Natural killer cell (primary cell): ENCODE measurements at regions not wholly inside any gene's neighbourhood (a gene's known extent, or its start where the extent isn't known, plus 50 kb on each side); places are given as distances from the start of the nearest gene placed in this dataset.

Experiments
- ATAC-seq, 3 donors: fragments of 150-1000 bp in 2 of 3; fragments of 200-7000 bp in 1 of 3; cut with Tn5 transposase; 1 replicate in 1 of 3; 2 replicates in 2 of 3; pipeline ENCODE4 v1.10.0; 2021; ENCODE audit warnings: mild to moderate bottlenecking in 2 of 3, moderate library complexity in 2 of 3
- DNase-seq, 2 donors: peaks; one replicate each; pipeline versions ENCODE4 v3.0.0 to v3.0.0-alpha.2; 2013 to 2021; ENCODE audit warnings: mixed read lengths in 1 of 2
- H3K27ac ChIP-seq: one replicate; pipeline ENCODE4 v1.5.1; 2013; ENCODE audit warnings: mild to moderate bottlenecking, low read length
- H3K27me3 ChIP-seq: one replicate; pipeline ENCODE4 v1.6.1; 2013; ENCODE audit warnings: low read length; ENCODE audit not compliant: control insufficient read depth, insufficient read depth
- H3K36me3 ChIP-seq: one replicate; pipeline ENCODE4 v1.6.1; 2013; ENCODE audit warnings: low read length; ENCODE audit not compliant: control insufficient read depth, insufficient read depth
- H3K4me1 ChIP-seq: one replicate; pipeline ENCODE4 v1.6.1; 2013; ENCODE audit warnings: low read length; ENCODE audit not compliant: control insufficient read depth, insufficient read depth
- H3K4me3 ChIP-seq: one replicate; pipeline ENCODE4 v1.5.1; 2013; ENCODE audit warnings: low read length
- H3K9me3 ChIP-seq: one replicate; pipeline ENCODE4 v1.6.1; 2013; ENCODE audit warnings: low read length; ENCODE audit not compliant: control insufficient read depth, insufficient read depth
- H3K27ac Mint-ChIP-seq, 2 donors: one replicate each; pipeline ENCODE4 v1.8.0; 2022; ENCODE audit warnings: mild to moderate bottlenecking in 2 of 2, mixed read lengths in 2 of 2, moderate library complexity in 1 of 2
- H3K27me3 Mint-ChIP-seq, 2 donors: one replicate each; pipeline ENCODE4 v1.8.0; 2022; ENCODE audit warnings: low read depth in 2 of 2, mixed read lengths in 2 of 2
- H3K36me3 Mint-ChIP-seq: one replicate; pipeline ENCODE4 v1.8.0; 2022; ENCODE audit warnings: mixed read lengths
- H3K4me1 Mint-ChIP-seq, 2 donors: one replicate each; pipeline ENCODE4 v1.8.0; 2022; ENCODE audit warnings: mixed read lengths in 2 of 2
- H3K4me3 Mint-ChIP-seq: one replicate; pipeline ENCODE4 v1.8.0; 2022; ENCODE audit warnings: mild to moderate bottlenecking, moderate library complexity, mixed read lengths
- H3K9me3 Mint-ChIP-seq, 2 donors: one replicate each; pipeline ENCODE4 v1.8.0; 2022; ENCODE audit warnings: mixed read lengths in 2 of 2
- WGBS: methylation state at CpG from one replicate; pipeline ENCODE4 v1.1.7; 2013; ENCODE audit warnings: missing lambda C conversion rate; ENCODE audit not compliant: insufficient coverage; 5-methylcytosine and 5-hydroxymethylcytosine counted together
- intact Hi-C: fragments of 100-400 bp; cut with micrococcal nuclease; formaldehyde crosslinking; loops from one replicate; pipeline ENCODE4 v1.14.2; 2022
- TF ChIP-seq, protein P1 (sequence below): fragments of 200-600 bp; IDR thresholded peaks from one replicate; pipeline ENCODE4 v1.8.0; 2022; ENCODE audit warnings: antibody characterized with exemption

DNA sequence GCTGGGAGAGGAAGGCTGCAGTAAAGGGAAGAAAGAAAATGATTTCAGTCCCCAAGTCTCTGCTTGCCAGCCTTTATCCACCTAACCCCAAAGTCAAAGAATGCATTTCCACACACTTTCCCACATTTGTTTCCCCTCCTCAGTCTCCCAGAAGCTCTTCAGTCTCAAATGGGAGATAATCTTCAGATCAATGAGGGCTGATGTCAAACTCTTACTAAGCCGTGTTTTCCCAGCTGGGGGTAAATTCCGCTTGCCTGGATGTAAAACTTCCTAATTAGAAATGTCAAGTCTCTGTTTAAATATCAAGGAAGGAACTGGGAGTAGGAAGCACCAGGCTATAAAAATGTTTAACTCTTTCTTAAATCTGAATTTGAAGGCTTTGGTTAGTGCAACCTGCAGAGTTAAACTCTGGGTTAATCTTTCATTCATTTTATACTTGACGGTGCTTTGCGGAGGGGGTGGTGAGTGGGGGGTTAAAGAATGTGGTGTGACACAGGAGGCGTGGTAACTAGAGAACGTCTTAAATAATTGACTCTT is 601.4 kb upstream of the ACTRT1 start:
- no peak overlapping the region for H3K27ac ChIP-seq
- intact Hi-C loops: no loop called here
- no peak for ATAC-seq
- H3K9me3 ChIP-seq: peaks cover 2% of the 10 kb centered on the region
- Mint-ChIP-seq H3K9me3 (peaks cover 0 to 3% of the 10 kb centered on the region in 2 donors), H3K36me3 (no peaks in the 10 kb centered on the region), H3K27ac (no peak overlapping the region), H3K4me1 (no peaks in the 10 kb centered on the region), H3K27me3 (no peaks in the 10 kb centered on the region), H3K4me3 (no peak overlapping the region)
- H3K36me3 ChIP-seq: no peaks in the 10 kb centered on the region
- no peaks in the 10 kb centered on the region for H3K4me1 ChIP-seq
- TF ChIP-seq, protein P1, sequence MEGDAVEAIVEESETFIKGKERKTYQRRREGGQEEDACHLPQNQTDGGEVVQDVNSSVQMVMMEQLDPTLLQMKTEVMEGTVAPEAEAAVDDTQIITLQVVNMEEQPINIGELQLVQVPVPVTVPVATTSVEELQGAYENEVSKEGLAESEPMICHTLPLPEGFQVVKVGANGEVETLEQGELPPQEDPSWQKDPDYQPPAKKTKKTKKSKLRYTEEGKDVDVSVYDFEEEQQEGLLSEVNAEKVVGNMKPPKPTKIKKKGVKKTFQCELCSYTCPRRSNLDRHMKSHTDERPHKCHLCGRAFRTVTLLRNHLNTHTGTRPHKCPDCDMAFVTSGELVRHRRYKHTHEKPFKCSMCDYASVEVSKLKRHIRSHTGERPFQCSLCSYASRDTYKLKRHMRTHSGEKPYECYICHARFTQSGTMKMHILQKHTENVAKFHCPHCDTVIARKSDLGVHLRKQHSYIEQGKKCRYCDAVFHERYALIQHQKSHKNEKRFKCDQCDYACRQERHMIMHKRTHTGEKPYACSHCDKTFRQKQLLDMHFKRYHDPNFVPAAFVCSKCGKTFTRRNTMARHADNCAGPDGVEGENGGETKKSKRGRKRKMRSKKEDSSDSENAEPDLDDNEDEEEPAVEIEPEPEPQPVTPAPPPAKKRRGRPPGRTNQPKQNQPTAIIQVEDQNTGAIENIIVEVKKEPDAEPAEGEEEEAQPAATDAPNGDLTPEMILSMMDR: no peak
- 55% methylated on average over 4 of the region's 6 CpGs for WGBS
- DNase-seq: no peak
- H3K4me3 ChIP-seq: no peak overlapping the region
- H3K27me3 ChIP-seq: no peaks in the 10 kb centered on the region

DNA sequence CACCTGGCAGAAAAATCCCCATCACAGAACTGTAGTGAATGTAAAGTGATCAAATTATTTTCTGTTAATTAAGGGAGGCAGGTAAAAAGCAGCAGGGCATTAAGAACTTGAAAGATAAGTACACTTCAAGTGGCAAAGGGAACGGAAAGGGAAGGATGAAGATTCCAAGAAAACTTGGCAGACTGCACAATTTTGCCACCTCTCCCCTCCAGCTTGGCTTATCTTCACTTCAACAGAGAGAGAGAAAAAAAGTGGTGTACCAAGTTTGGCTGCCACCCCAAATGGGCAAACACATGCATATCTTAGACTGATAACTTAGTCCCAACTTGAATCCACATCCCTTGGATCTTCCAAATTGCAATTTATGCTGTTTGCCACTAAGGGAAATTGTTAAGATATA is 598.1 kb upstream of the ACTRT1 start:
- H3K27ac Mint-ChIP-seq: no peak overlapping the region
- H3K4me1 Mint-ChIP-seq: no peaks in the 10 kb centered on the region
- H3K4me3 Mint-ChIP-seq: no peak overlapping the region
- H3K4me1 ChIP-seq: no peaks in the 10 kb centered on the region
- WGBS: no CpG with 5 or more reads among the region's 1 CpG
- intact Hi-C loops: no loop called here
- peaks cover 0 to 3% of the 10 kb centered on the region in 2 donors for H3K9me3 Mint-ChIP-seq
- no peak overlapping the region for H3K27ac ChIP-seq
- TF ChIP-seq, protein P1: no peak
- H3K36me3 Mint-ChIP-seq: no peaks in the 10 kb centered on the region
- H3K27me3 ChIP-seq: no peaks in the 10 kb centered on the region
- H3K27me3 Mint-ChIP-seq: no peaks in the 10 kb centered on the region
- H3K4me3 ChIP-seq: no peak overlapping the region
- H3K9me3 ChIP-seq: no peaks in the 10 kb centered on the region
- no peaks in the 10 kb centered on the region for H3K36me3 ChIP-seq
- ATAC-seq (no peak), DNase-seq (no peak)

DNA sequence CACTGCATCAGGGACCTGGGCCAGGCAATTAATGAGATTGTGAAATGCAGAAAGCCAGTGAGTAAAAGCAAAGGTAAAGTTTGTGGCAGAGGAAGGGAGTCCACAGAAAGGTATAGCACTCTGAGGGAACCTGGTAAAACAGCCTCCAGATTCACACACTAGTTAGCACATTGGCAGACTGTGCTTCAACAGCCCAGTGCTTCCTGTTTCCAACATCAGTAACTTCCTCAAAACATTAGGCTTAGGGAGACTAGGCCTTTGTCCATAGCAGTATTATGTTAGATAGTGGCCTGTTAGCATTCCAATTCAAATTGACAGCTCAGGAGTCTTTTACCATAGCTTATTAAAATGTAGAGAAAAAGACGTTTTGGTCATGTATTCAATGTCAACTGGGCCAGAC is 582.6 kb upstream of the ACTRT1 start:
- no peaks in the 10 kb centered on the region for H3K4me1 Mint-ChIP-seq
- ATAC-seq (no peak), DNase-seq (no peak)
- Histone ChIP-seq H3K4me3 (no peak overlapping the region), H3K27me3 (no peaks in the 10 kb centered on the region), H3K36me3 (no peaks in the 10 kb centered on the region), H3K4me1 (no peaks in the 10 kb centered on the region), H3K9me3 (no peaks in the 10 kb centered on the region), H3K27ac (no peak overlapping the region)
- WGBS: no CpG with 5 or more reads among the region's 1 CpG
- no peaks in the 10 kb centered on the region for H3K27me3 Mint-ChIP-seq
- H3K9me3 Mint-ChIP-seq: peaks cover 0 to 4% of the 10 kb centered on the region in 2 donors
- H3K4me3 Mint-ChIP-seq: no peak overlapping the region
- intact Hi-C loops: no loop called here
- TF ChIP-seq, protein P1: no peak
- H3K36me3 Mint-ChIP-seq: no peaks in the 10 kb centered on the region
- H3K27ac Mint-ChIP-seq: no peak overlapping the region

DNA sequence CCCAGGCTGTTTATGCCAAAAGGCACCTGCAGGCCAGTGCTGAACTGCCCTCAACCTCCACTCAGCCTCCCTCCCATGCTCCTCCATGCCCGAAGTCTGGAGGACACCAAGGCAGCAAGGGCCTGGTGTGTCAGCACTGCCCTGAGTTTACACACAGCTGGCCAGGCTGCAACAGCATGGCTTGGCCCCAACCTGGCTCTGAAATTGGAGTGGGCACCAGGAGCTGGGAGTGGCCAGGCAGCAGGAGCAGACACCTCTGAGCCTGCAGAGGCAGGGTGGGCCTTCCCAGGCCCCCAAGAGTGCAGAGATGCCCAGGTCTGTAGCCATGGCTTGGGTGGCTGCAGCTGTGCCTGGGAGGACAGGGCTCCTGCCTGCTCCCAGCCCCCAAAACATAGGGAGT is 571.2 kb upstream of the ACTRT1 start:
- ATAC-seq (no peak), DNase-seq (no peak)
- 91% methylated on average over 1 of the region's 1 CpG for WGBS
- no peaks in the 10 kb centered on the region for H3K36me3 ChIP-seq
- no peak overlapping the region for H3K4me3 ChIP-seq
- Mint-ChIP-seq H3K4me1 (no peaks in the 10 kb centered on the region), H3K4me3 (no peak overlapping the region), H3K27ac (no peak overlapping the region), H3K27me3 (peaks cover 0 to 7% of the 10 kb centered on the region in 2 donors), H3K9me3 (peaks cover 0 to 3% of the 10 kb centered on the region in 2 donors), H3K36me3 (no peaks in the 10 kb centered on the region)
- H3K4me1 ChIP-seq: no peaks in the 10 kb centered on the region
- no peak overlapping the region for H3K27ac ChIP-seq
- TF ChIP-seq, protein P1: no peak
- intact Hi-C loops: no loop called here
- no peaks in the 10 kb centered on the region for H3K9me3 ChIP-seq
- no peaks in the 10 kb centered on the region for H3K27me3 ChIP-seq
